ENCODE measurements at regions not wholly inside any gene's neighbourhood (a gene's known extent, or its start where the extent isn't known, plus 50 kb on each side); places are given as distances from the start of the nearest gene placed in this dataset.

- DNase-seq, result no peak
These were observed 335.4 kb upstream of the RAG2 start for GRCh38 chr11:36933481-36933880.

- no peak for DNase-seq
These were observed 333.1 kb upstream of the RAG2 start for GRCh38 chr11:36931139-36931538.

GRCh38 chr11:36930256-36930655 is 332.2 kb upstream of the RAG2 start:
- DNase-seq, result no peak

GRCh38 chr11:36929401-36929800 is 331.4 kb upstream of the RAG2 start:
- DNase-seq, result peak in 1 of 2 donors; percentile 31

GRCh38 chr11:36928621-36929020 is 330.6 kb upstream of the RAG2 start:
- no peak for DNase-seq

- DNase-seq, result no peak
These were observed 301.8 kb upstream of the RAG2 start for GRCh38 chr11:36899800-36900199.

- DNase-seq, result no peak
These were observed 292.8 kb upstream of the RAG2 start for GRCh38 chr11:36890841-36891240.

GRCh38 chr11:36890121-36890679 is 292.2 kb upstream of the RAG2 start:
- no peak for DNase-seq

- DNase-seq, result no peak
These were observed 287.1 kb upstream of the RAG2 start for GRCh38 chr11:36885154-36885553.

- DNase-seq, result no peak
These were observed 280.7 kb upstream of the RAG2 start for GRCh38 chr11:36878737-36879136.

GRCh38 chr11:36877149-36877548 is 279.1 kb upstream of the RAG2 start:
- no peak for DNase-seq

GRCh38 chr11:36876266-36876665 is 278.2 kb upstream of the RAG2 start:
- DNase-seq, result no peak

- DNase-seq, result no peak
These were observed 276.3 kb upstream of the RAG2 start for GRCh38 chr11:36874291-36874690.

GRCh38 chr11:36870361-36870760 is 272.3 kb upstream of the RAG2 start:
- no peak for DNase-seq

GRCh38 chr11:36868380-36868779 is 270.3 kb upstream of the RAG2 start:
- DNase-seq, result no peak

GRCh38 chr11:36865846-36866245 is 267.8 kb upstream of the RAG2 start:
- no peak for DNase-seq

GRCh38 chr11:36854875-36855274 is 256.8 kb upstream of the RAG2 start:
- DNase-seq, result no peak

GRCh38 chr11:36848660-36849059 is 250.6 kb upstream of the RAG2 start:
- no peak for DNase-seq

- DNase-seq, result no peak
These were observed 242.3 kb upstream of the RAG2 start for GRCh38 chr11:36840378-36840777.

GRCh38 chr11:36837831-36838437 is 239.9 kb upstream of the RAG2 start:
- no peak for DNase-seq

GRCh38 chr11:36825251-36825650 is 227.2 kb upstream of the RAG2 start:
- no peak for DNase-seq

- DNase-seq, result no peak
These were observed 226.3 kb upstream of the RAG2 start for GRCh38 chr11:36824349-36824748.

- no peak for DNase-seq
These were observed 224.8 kb upstream of the RAG2 start for GRCh38 chr11:36822829-36823228.

GRCh38 chr11:36818410-36818809 is 220.4 kb upstream of the RAG2 start:
- DNase-seq, result no peak

- no peak for DNase-seq
These were observed 219.4 kb upstream of the RAG2 start for GRCh38 chr11:36817336-36817965.
